ENCODE measurements at regions not wholly inside any gene's neighbourhood (a gene's known extent, or its start where the extent isn't known, plus 50 kb on each side); places are given as distances from the start of the nearest gene placed in this dataset.

- TF ChIP-seq EZH2 (IDR thresholded peaks at IDR 0.05; ENCODE audit: insufficient read depth, poor library complexity, severe bottlenecking) (no peak), EZH2phosphoT487 (IDR thresholded peaks at IDR 0.05; ENCODE audit: insufficient read depth, low read depth) (no peak)
Measured at GRCh38 chr16:31707743-31708335, 165.8 kb upstream of the ZNF267 start.

All from GM23248 (cell line).